SK-N-SH (cell line): ENCODE measurements at regions not wholly inside any gene's neighbourhood (a gene's known extent, or its start where the extent isn't known, plus 50 kb on each side); places are given as distances from the start of the nearest gene placed in this dataset.

Experiments
- CTCF ChIA-PET: fragments of 300-600, 350-600 bp; formaldehyde crosslinking; extraction: SDS; loops from one replicate; lab custom pipeline; 2021; lab: Yijun Ruan, JAX
- POLR2A ChIA-PET: fragments of 350-600 bp; sonication (Branson Sonifier 250); formaldehyde crosslinking; extraction: SDS; loops from one replicate; lab custom pipeline; 2020; ENCODE audit warnings: antibody characterized with exemption, inconsistent platforms; lab: Yijun Ruan, JAX
- DNase-seq: peaks from one replicate; pipeline ENCODE4 v3.0.0; 2012
- H2AFZ ChIP-seq: fragments of 200-600 bp; sonication (generic); 2 replicates; pipeline ENCODE4 v1.8.1; 2016; ENCODE audit warnings: antibody characterized with exemption, mild to moderate bottlenecking, low read depth
- H3F3A ChIP-seq: fragments of 200-600 bp; sonication (generic); replicated peaks from 2 replicates; pipeline ENCODE3; 2016; ENCODE audit warnings: antibody characterized with exemption, mild to moderate bottlenecking; ENCODE audit not compliant: insufficient read depth
- H3K27ac ChIP-seq, 2 experiments: fragments of 200-500 bp in 1 of 2; fragments of 200-600 bp in 1 of 2; sonication (Bioruptor generic) in 1 of 2; sonication (generic), shearing (Covaris generic) in 1 of 2; 2 replicates each; pipeline versions ENCODE4 v1.5.1 to v1.6.1; 2014 to 2016; ENCODE audit warnings: low read depth in 2 of 2, inconsistent platforms in 1 of 2, low read length in 1 of 2, mild to moderate bottlenecking in 1 of 2, mixed read lengths in 1 of 2
- H3K27me3 ChIP-seq: fragments of 200-600 bp; sonication (generic), shearing (Covaris generic); 2 replicates; pipeline ENCODE4 v1.6.1; 2016; ENCODE audit warnings: mixed run types; ENCODE audit not compliant: insufficient read depth
- H3K36me3 ChIP-seq, 2 experiments: fragments of 200-500 bp in 1 of 2; fragments of 200-600 bp in 1 of 2; sonication (Bioruptor generic) in 1 of 2; sonication (generic) in 1 of 2; replicated peaks in 1 of 2; 2 replicates each; pipeline versions ENCODE3 to v1.5.1; 2014 to 2016; ENCODE audit warnings: low read length in 1 of 2, mild to moderate bottlenecking in 1 of 2; ENCODE audit not compliant: insufficient read depth in 2 of 2, control insufficient read depth in 1 of 2
- H3K4me1 ChIP-seq, 2 experiments: fragments of 200-500 bp in 1 of 2; fragments of 200-600 bp in 1 of 2; sonication (Bioruptor generic) in 1 of 2; sonication (generic), shearing (Covaris generic) in 1 of 2; 2 replicates each; pipeline versions ENCODE4 v1.5.1 to v1.6.1; 2014 to 2016; ENCODE audit warnings: low read depth in 1 of 2, low read length in 1 of 2, mixed run types in 1 of 2; ENCODE audit not compliant: insufficient read depth in 2 of 2, control insufficient read depth in 1 of 2
- H3K4me2 ChIP-seq: fragments of 200-600 bp; sonication (generic), shearing (Covaris generic); 2 replicates; pipeline ENCODE4 v1.6.1; 2017; ENCODE audit warnings: mixed run types
- H3K4me3 ChIP-seq, 2 experiments: fragments of 200-500 bp in 1 of 2; fragments of 200-600 bp in 1 of 2; sonication (Bioruptor generic) in 1 of 2; sonication (generic), shearing (Covaris generic) in 1 of 2; 2 replicates each; pipeline versions ENCODE4 v1.5.1 to v1.8.1; 2014 to 2016; ENCODE audit warnings: low read depth in 2 of 2, inconsistent platforms in 1 of 2, low read length in 1 of 2, mild to moderate bottlenecking in 1 of 2, mixed read lengths in 1 of 2, moderate library complexity in 1 of 2
- H3K79me2 ChIP-seq: fragments of 200-600 bp; sonication (generic); 2 replicates; pipeline ENCODE4 v1.8.1; 2017; ENCODE audit warnings: mild to moderate bottlenecking; ENCODE audit not compliant: insufficient read depth
- H3K9ac ChIP-seq: fragments of 200-600 bp; sonication (generic); 2 replicates; pipeline ENCODE4 v1.6.1; 2017; ENCODE audit warnings: mixed run types
- H3K9me2 ChIP-seq: fragments of 200-600 bp; sonication (generic); 2 replicates; pipeline ENCODE4 v1.6.1; 2017; ENCODE audit warnings: mixed run types
- H3K9me3 ChIP-seq: fragments of 200-600 bp; sonication (generic); 2 replicates; pipeline ENCODE4 v1.6.1; 2017; ENCODE audit warnings: mixed run types, mild to moderate bottlenecking, moderate library complexity
- H4K20me1 ChIP-seq: fragments of 200-600 bp; sonication (generic); 2 replicates; pipeline ENCODE4 v1.6.1; 2017; ENCODE audit warnings: mild to moderate bottlenecking, mixed run types; ENCODE audit not compliant: insufficient read depth
- CHD2 ChIP-seq: fragments of 150-350 bp; IDR thresholded peaks from 2 replicates; pipeline ENCODE4 v1.6.1; 2018; ENCODE audit warnings: low read length; ENCODE audit not compliant: partially characterized antibody
- ELF1 ChIP-seq: IDR thresholded peaks from 2 replicates; pipeline ENCODE4 v1.4.0; 2012
- EP300 ChIP-seq, 2 experiments: IDR thresholded peaks; 2 replicates each; pipeline versions ENCODE4 v1.4.0 to v1.6.1; 2012; ENCODE audit warnings: borderline replicate concordance in 1 of 2, low read depth in 1 of 2, low read length in 1 of 2
- EZH2phosphoT487 ChIP-seq: fragments of 200-600 bp; sonication (generic); IDR thresholded peaks from 2 replicates; pipeline ENCODE4 v1.6.1; 2017; ENCODE audit warnings: low read depth, mixed run types, mild to moderate bottlenecking, antibody characterized with exemption, moderate library complexity, borderline replicate concordance
- FOXJ3 ChIP-seq: sonication (generic); formaldehyde crosslinking; IDR thresholded peaks from 2 replicates; pipeline ENCODE4 v1.5.1; 2020; ENCODE audit warnings: mild to moderate bottlenecking, missing genetic modification reagents
- FOXM1 ChIP-seq: IDR thresholded peaks from 2 replicates; pipeline ENCODE4 v1.4.0; 2012; ENCODE audit warnings: low read depth, mild to moderate bottlenecking
- GABPA ChIP-seq: IDR thresholded peaks from 2 replicates; pipeline ENCODE4 v1.4.0; 2012; ENCODE audit warnings: low read depth, mild to moderate bottlenecking
- GATA2 ChIP-seq: sonication (generic); formaldehyde crosslinking; IDR thresholded peaks from 2 replicates; pipeline ENCODE4 v1.5.0; 2020; ENCODE audit warnings: mild to moderate bottlenecking, missing genetic modification reagents
- NFIC ChIP-seq: IDR thresholded peaks from 2 replicates; pipeline ENCODE4 v1.4.0; 2012; ENCODE audit warnings: borderline replicate concordance
- NRF1 ChIP-seq: IDR thresholded peaks from 2 replicates; pipeline ENCODE4 v1.6.1; 2012; ENCODE audit warnings: low read depth, mild to moderate bottlenecking, low read length
- POLR2AphosphoS5 ChIP-seq: IDR thresholded peaks from 2 replicates; pipeline ENCODE4 v1.6.1; 2012; ENCODE audit warnings: low read depth, low read length
- RAD21 ChIP-seq: IDR thresholded peaks from 2 replicates; pipeline ENCODE4 v1.6.1; 2012; ENCODE audit warnings: mild to moderate bottlenecking, low read length
- RCOR1 ChIP-seq: fragments of 150-350 bp; IDR thresholded peaks from 2 replicates; pipeline ENCODE4 v1.6.1; 2017; ENCODE audit warnings: antibody characterized with exemption, low read length
- RFX5 ChIP-seq: IDR thresholded peaks from 2 replicates; pipeline ENCODE4 v1.6.1; 2012; ENCODE audit warnings: mild to moderate bottlenecking, improper control_type of control experiment, low read length
- SMC3 ChIP-seq: IDR thresholded peaks from 2 replicates; pipeline ENCODE4 v1.6.1; 2012; ENCODE audit warnings: low read depth, low read length, improper control_type of control experiment
- TEAD4 ChIP-seq: IDR thresholded peaks from 2 replicates; pipeline ENCODE4 v1.4.0; 2012; ENCODE audit warnings: mild to moderate bottlenecking, borderline replicate concordance; ENCODE audit not compliant: insufficient read depth
- WGBS: methylation state at CpG from one replicate; pipeline ENCODE4 v1.1.6; 2017; ENCODE audit warnings: low lambda C conversion rate; 5-methylcytosine and 5-hydroxymethylcytosine counted together
- TF ChIP-seq, protein P1 (sequence below): IDR thresholded peaks from 2 replicates; pipeline ENCODE4 v1.6.1; 2012; ENCODE audit warnings: mild to moderate bottlenecking, low read depth, low read length, moderate library complexity
- TF ChIP-seq, protein P2 (sequence below): IDR thresholded peaks from 2 replicates; pipeline ENCODE4 v1.4.0; 2012; ENCODE audit warnings: low read depth, borderline replicate concordance
- TF ChIP-seq, protein P3 (sequence below): fragments of 150-350 bp; IDR thresholded peaks from 2 replicates; pipeline ENCODE4 v1.6.1; 2016; ENCODE audit warnings: mild to moderate bottlenecking, low read depth, low read length
- TF ChIP-seq, protein P4 (sequence below): fragments of 150-350 bp; IDR thresholded peaks from 2 replicates; pipeline ENCODE4 v1.6.1; 2017; ENCODE audit warnings: antibody characterized with exemption, low read length, low read depth, borderline replicate concordance
- TF ChIP-seq, protein P5 (sequence below): IDR thresholded peaks from 2 replicates; pipeline ENCODE4 v1.4.0; 2012; ENCODE audit warnings: low read depth, borderline replicate concordance

DNA sequence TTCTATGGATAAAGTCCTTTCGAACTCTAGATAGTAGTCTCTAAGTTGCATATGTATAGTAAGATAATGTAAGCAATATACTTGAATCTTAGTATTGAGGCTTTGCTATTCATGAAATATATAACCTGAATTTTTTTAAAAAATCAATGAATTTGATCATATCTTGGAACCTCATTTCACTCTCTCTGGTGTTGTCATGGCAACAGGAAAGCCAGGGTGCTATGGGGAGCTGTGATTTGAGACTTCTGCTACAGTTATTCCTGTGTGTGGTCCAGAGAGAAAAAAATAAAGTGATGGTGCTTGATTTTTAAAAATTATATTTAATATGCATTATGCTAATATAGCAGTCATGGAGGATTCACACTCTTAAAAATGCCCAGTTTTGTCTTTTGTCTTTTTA is 508.0 kb downstream of the SNAPC1 start:
- ChIA-PET CTCF (no interaction called here), POLR2A (no interaction called here)
- H3K9me2 ChIP-seq = no peaks in the 10 kb centered on the region
- no peaks in the 10 kb centered on the region for H3K36me3 ChIP-seq
- H3K4me2 ChIP-seq = no peak overlapping the region
- H2AFZ ChIP-seq = no peak overlapping the region
- TF ChIP-seq EZH2phosphoT487 = no peak
- TF ChIP-seq, protein P1, sequence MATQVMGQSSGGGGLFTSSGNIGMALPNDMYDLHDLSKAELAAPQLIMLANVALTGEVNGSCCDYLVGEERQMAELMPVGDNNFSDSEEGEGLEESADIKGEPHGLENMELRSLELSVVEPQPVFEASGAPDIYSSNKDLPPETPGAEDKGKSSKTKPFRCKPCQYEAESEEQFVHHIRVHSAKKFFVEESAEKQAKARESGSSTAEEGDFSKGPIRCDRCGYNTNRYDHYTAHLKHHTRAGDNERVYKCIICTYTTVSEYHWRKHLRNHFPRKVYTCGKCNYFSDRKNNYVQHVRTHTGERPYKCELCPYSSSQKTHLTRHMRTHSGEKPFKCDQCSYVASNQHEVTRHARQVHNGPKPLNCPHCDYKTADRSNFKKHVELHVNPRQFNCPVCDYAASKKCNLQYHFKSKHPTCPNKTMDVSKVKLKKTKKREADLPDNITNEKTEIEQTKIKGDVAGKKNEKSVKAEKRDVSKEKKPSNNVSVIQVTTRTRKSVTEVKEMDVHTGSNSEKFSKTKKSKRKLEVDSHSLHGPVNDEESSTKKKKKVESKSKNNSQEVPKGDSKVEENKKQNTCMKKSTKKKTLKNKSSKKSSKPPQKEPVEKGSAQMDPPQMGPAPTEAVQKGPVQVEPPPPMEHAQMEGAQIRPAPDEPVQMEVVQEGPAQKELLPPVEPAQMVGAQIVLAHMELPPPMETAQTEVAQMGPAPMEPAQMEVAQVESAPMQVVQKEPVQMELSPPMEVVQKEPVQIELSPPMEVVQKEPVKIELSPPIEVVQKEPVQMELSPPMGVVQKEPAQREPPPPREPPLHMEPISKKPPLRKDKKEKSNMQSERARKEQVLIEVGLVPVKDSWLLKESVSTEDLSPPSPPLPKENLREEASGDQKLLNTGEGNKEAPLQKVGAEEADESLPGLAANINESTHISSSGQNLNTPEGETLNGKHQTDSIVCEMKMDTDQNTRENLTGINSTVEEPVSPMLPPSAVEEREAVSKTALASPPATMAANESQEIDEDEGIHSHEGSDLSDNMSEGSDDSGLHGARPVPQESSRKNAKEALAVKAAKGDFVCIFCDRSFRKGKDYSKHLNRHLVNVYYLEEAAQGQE = no peak
- TF ChIP-seq, protein P2, sequence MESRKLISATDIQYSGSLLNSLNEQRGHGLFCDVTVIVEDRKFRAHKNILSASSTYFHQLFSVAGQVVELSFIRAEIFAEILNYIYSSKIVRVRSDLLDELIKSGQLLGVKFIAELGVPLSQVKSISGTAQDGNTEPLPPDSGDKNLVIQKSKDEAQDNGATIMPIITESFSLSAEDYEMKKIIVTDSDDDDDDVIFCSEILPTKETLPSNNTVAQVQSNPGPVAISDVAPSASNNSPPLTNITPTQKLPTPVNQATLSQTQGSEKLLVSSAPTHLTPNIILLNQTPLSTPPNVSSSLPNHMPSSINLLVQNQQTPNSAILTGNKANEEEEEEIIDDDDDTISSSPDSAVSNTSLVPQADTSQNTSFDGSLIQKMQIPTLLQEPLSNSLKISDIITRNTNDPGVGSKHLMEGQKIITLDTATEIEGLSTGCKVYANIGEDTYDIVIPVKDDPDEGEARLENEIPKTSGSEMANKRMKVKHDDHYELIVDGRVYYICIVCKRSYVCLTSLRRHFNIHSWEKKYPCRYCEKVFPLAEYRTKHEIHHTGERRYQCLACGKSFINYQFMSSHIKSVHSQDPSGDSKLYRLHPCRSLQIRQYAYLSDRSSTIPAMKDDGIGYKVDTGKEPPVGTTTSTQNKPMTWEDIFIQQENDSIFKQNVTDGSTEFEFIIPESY = no peak
- TF ChIP-seq RFX5 = no peak
- TF ChIP-seq, protein P3, sequence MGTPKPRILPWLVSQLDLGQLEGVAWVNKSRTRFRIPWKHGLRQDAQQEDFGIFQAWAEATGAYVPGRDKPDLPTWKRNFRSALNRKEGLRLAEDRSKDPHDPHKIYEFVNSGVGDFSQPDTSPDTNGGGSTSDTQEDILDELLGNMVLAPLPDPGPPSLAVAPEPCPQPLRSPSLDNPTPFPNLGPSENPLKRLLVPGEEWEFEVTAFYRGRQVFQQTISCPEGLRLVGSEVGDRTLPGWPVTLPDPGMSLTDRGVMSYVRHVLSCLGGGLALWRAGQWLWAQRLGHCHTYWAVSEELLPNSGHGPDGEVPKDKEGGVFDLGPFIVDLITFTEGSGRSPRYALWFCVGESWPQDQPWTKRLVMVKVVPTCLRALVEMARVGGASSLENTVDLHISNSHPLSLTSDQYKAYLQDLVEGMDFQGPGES = no peak
- TF ChIP-seq NRF1 = no peak
- H3K79me2 ChIP-seq = no peaks in the 10 kb centered on the region
- no peak for DNase-seq
- no peaks in the 10 kb centered on the region for H3K27me3 ChIP-seq
- 3% methylated on average over 1 of the region's 1 CpG for WGBS
- H3F3A ChIP-seq = no peaks in the 10 kb centered on the region
- no peaks in the 10 kb centered on the region for H3K4me1 ChIP-seq
- H3K27ac ChIP-seq = no peak overlapping the region
- H3K9ac ChIP-seq = no peak overlapping the region
- no peak overlapping the region for H3K4me3 ChIP-seq
- no peaks in the 10 kb centered on the region for H3K9me3 ChIP-seq
- H4K20me1 ChIP-seq = no peaks in the 10 kb centered on the region

DNA sequence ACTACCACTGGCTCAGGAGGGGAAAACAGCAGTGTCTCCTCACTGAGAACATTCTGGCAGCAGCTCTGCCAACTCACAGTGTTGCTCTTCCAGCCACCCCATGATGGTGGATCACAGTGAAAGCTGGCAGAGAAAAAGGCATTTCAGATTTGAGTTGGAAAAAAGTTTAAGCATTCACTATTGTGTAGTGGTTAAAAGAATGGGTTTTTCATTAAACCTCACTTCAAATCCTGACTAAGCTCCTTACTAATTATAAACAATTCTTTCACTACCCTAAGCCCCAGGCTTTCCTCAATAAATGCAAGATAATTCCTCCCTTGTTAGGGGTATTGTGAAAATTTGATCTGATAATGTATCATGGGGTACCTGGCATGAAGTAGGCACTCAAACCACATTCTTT is 518.1 kb downstream of the SNAPC1 start:
- Histone ChIP-seq H3K9ac (no peak overlapping the region), H3F3A (no peaks in the 10 kb centered on the region), H3K9me3 (no peaks in the 10 kb centered on the region), H3K9me2 (no peaks in the 10 kb centered on the region)
- TF ChIP-seq FOXM1 (no peak), RFX5 (no peak), RAD21 (no peak), GABPA (no peak), RCOR1 (no peak), SMC3 (no peak), NFIC (no peak), GATA2 (no peak), CHD2 (no peak), POLR2AphosphoS5 (no peak), EP300 (IDR thresholded peaks at IDR 0.05; ENCODE audit: borderline replicate concordance in 1 of 2, low read depth in 1 of 2, low read length in 1 of 2) (no peak), TEAD4 (no peak), ELF1 (no peak), FOXJ3 (CRISPR knock-in tag) (no peak), EZH2phosphoT487 (no peak)
- TF ChIP-seq, protein P4, sequence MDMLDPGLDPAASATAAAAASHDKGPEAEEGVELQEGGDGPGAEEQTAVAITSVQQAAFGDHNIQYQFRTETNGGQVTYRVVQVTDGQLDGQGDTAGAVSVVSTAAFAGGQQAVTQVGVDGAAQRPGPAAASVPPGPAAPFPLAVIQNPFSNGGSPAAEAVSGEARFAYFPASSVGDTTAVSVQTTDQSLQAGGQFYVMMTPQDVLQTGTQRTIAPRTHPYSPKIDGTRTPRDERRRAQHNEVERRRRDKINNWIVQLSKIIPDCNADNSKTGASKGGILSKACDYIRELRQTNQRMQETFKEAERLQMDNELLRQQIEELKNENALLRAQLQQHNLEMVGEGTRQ = no peak
- TF ChIP-seq, protein P5, sequence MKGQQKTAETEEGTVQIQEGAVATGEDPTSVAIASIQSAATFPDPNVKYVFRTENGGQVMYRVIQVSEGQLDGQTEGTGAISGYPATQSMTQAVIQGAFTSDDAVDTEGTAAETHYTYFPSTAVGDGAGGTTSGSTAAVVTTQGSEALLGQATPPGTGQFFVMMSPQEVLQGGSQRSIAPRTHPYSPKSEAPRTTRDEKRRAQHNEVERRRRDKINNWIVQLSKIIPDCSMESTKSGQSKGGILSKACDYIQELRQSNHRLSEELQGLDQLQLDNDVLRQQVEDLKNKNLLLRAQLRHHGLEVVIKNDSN = no peak
- TF ChIP-seq, all 33 proteins: peak for 0
- Histone ChIP-seq H3K27me3 (no peaks in the 10 kb centered on the region), H3K27ac (no peak overlapping the region), H3K36me3 (no peaks in the 10 kb centered on the region), H3K4me2 (no peak overlapping the region), H3K4me1 (no peaks in the 10 kb centered on the region), H2AFZ (no peak overlapping the region), H4K20me1 (no peaks in the 10 kb centered on the region), H3K79me2 (no peaks in the 10 kb centered on the region), H3K4me3 (no peak overlapping the region)
- DNase-seq = no peak
- ChIA-PET POLR2A (no interaction called here), CTCF (no interaction called here)
